Dendritic cell treated with granulocyte-macrophage colony-stimulating factor and Interleukin-4, amounts not matched to agents 40 ng/mL and 50 ng/mL, for 4 days (primary cell): ENCODE measurements at regions not wholly inside any gene's neighbourhood (a gene's known extent, or its start where the extent isn't known, plus 50 kb on each side); places are given as distances from the start of the nearest gene placed in this dataset.

Experiments used
- H3K27ac Mint-ChIP-seq: one replicate; pipeline ENCODE4 v1.8.0; 2022; ENCODE audit warnings: mild to moderate bottlenecking, mixed read lengths
- H3K27me3 Mint-ChIP-seq: one replicate; pipeline ENCODE4 v1.8.0; 2022; ENCODE audit warnings: mild to moderate bottlenecking, mixed read lengths
- H3K36me3 Mint-ChIP-seq: one replicate; pipeline ENCODE4 v1.8.0; 2022; ENCODE audit warnings: low read depth, mixed read lengths
- H3K4me1 Mint-ChIP-seq: one replicate; pipeline ENCODE4 v1.8.0; 2022; ENCODE audit warnings: low read depth, mixed read lengths
- H3K4me3 Mint-ChIP-seq: one replicate; pipeline ENCODE4 v1.8.0; 2022; ENCODE audit warnings: mild to moderate bottlenecking, moderate library complexity, mixed read lengths
- H3K9me3 Mint-ChIP-seq: one replicate; pipeline ENCODE4 v1.8.0; 2022; ENCODE audit warnings: mixed read lengths
- intact Hi-C: fragments of 100-400 bp; cut with micrococcal nuclease; formaldehyde crosslinking; loops from one replicate; pipeline ENCODE4 v1.15.0; 2022

DNA sequence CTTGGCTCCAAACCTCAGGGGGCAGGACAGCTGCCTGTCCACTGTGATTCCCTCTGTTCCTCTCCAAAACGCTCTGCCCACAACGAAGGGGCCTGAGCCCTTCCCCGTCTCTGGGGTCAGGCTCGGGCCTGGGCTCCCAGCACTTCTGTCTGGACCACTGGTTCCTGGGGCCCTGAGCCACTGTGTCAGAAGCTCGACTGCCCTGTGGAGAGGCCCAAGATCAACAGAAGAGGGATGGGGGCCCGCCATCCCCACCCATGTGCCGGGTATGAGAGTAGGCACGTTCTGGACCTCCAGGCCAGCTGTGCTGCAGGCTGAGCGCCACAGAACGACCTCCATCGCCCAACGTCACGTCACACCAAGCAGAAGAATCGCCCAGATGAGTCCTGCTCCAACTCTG is 119.9 kb upstream of the HS6ST1 start:
- intact Hi-C loops, result no loop called here
- Mint-ChIP-seq H3K4me3 (no peak overlapping the region), H3K27me3 (peaks cover 13% of the 10 kb centered on the region), H3K36me3 (no peaks in the 10 kb centered on the region), H3K27ac (no peak overlapping the region), H3K9me3 (no peaks in the 10 kb centered on the region), H3K4me1 (peaks cover 36% of the 10 kb centered on the region)

DNA sequence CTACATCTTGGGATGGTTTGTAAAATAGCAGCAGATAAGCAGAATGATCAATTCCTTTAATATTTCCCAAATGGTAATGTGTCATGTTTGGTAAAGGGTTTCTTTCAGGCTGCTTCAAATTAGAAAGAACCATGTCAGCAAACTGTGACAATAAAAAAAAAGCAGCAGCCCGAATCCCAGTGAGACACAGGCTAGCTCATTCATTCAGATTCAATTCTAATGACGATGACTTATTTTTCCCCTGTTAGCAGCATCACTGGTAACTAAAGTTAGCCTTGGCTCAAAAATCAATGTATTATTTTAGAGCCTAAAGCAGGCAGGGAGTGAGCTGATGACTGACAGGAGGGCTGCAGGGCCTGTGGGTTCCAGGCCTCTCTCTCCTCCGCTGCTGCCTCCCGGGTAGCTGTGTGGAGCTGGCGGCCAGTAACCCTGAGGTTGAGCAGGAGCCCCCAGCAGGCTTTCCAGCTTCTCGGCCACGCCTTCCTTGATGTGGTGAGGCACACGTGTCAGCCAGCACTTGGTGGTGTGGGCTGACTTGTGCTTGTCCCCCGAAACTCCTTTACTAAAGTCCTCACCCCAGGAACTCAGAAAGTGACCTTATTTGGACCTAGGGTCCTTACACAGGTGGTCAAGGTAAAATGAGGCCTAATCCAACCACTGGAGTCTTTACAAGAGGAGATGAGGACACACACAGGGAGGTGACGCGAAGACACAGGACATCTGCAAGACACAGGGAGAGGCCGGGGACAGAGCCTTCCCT is 120.5 kb upstream of the HS6ST1 start:
- Mint-ChIP-seq H3K4me1 (peaks cover 42% of the 10 kb centered on the region), H3K27ac (no peak overlapping the region), H3K27me3 (peaks cover 14% of the 10 kb centered on the region), H3K4me3 (no peak overlapping the region), H3K36me3 (no peaks in the 10 kb centered on the region), H3K9me3 (no peaks in the 10 kb centered on the region)
- intact Hi-C loops, result no loop called here

DNA sequence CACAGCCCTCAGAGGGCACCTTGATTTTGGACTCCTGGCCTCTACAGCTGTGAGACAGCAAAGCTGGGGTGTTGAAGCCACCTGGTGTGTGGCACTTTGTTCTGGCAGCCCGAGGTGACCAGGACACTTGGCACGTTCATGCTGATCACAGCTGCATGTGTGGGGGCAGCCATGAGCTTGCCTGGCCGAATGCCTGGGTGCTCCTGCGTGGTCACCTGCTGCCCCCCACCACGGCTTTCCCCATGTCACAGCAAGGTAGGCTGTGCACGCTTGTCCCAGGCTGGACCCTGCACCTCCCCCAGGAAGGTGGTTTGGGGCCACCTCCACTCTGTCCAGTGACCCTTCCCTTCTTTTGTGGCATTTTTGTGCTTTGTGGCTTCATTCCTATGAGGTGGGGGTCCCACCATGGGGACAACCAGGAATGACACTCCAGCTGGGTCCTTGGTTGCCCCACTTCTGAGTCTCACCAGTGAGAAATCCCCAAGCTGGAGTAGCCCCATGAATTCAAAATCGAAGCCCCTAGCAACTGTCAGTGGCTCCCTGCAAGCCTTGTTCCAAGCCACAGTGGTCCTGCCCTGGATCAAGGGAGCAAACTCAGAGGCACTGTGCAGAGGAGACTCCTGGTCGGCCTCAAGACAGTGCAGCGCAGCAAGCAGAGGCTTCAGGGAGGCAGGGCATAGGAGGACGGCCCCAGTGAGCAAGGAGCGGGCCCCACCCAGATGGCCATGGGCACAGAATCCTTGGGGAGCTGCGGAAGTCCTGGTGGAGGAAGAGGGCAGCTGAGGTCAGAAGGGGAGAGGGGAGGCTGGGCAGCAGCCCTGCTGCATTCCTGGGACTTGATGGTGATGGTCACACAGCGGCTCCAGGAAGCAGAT is 121.4 kb upstream of the HS6ST1 start:
- peak overlapping the region; percentile 87 for H3K27ac Mint-ChIP-seq
- H3K4me3 Mint-ChIP-seq, result no peak overlapping the region
- H3K36me3 Mint-ChIP-seq, result no peaks in the 10 kb centered on the region
- no peaks in the 10 kb centered on the region for H3K9me3 Mint-ChIP-seq
- peaks cover 49% of the 10 kb centered on the region for H3K4me1 Mint-ChIP-seq
- intact Hi-C loops, result loop anchor here (5.0 kb wide), 1 partner anchor 72 kb away; no protein-coding TSS in a partner anchor
- H3K27me3 Mint-ChIP-seq, result peaks cover 15% of the 10 kb centered on the region

DNA sequence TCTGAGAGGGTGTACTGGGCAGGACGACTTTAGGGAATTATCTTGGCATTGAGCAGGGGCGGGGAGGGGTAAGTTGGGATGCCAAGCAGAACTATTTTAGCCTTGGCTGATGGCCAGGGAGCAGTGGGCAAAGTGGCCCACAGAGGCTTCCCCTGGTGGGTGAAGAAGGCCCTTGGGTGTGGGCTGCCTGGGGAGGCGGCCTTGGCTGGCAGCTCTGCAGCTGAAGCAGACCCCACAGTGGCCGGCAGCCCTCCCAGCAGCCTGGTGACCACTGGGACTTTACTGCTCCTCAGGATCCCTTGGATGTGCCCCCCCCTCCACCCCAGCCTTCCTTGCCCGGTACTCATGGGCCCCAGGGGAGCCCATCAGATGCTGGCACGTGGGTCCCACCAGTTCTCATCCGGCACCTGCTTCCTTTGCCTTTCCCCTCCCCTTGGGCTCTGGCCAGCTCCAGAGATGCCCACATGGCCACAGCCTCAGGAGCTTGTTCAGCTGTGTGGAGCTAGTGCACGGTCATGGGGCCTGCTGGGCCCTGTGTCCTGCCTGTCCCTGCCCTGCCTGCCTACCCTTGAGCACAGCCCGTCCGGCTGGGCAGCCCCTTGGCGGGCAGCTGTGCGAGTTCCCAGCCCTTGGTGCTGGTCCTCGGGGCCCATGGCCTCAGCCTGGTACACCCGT is 122.1 kb upstream of the HS6ST1 start:
- intact Hi-C loops, result loop anchor here (5.0 kb wide), 1 partner anchor 71 kb away; no protein-coding TSS in a partner anchor
- no peaks in the 10 kb centered on the region for H3K9me3 Mint-ChIP-seq
- H3K27me3 Mint-ChIP-seq, result peaks cover 13% of the 10 kb centered on the region
- H3K36me3 Mint-ChIP-seq, result no peaks in the 10 kb centered on the region
- H3K27ac Mint-ChIP-seq, result peak overlapping the region; percentile 87
- peaks cover 57% of the 10 kb centered on the region for H3K4me1 Mint-ChIP-seq
- no peak overlapping the region for H3K4me3 Mint-ChIP-seq

DNA sequence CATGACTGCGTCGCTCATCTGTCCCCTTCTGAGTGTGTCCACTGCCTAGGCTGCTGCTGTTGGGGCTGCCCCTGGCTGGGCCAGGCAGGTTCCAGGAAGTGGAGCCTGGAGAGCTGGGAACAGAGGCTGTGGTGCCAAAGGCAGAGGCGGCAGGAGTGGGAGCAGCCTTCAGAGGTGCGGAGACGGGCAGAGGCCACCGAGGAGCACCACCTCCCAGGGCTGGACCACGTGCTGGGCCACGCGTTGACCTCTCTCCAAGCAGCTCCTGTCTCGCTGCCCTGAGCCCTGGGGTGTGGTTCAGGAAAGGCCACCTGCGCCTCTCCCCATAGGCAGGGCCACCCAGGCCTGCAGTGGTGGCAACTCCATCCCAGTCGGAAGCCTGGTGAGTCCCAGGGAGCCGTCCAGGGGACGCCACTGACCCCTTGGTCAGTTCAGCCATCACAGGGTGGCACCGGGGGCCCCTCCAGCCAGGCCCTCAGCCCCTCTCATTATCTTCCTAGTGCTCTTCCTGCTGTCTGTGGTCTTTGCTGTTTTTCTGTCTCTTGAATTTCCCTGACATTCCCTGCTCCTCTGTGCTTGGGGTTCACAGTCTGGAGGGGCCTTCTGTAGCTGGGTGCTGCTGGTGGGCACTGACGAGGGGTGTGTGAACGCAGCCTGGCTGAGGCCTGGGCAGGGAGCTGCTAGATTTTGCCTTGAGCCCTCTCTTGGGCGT is 122.8 kb upstream of the HS6ST1 start:
- Mint-ChIP-seq H3K4me3 (peak overlapping the region; percentile 37), H3K27ac (peak overlapping the region; percentile 87), H3K36me3 (no peaks in the 10 kb centered on the region), H3K4me1 (peaks cover 63% of the 10 kb centered on the region), H3K9me3 (no peaks in the 10 kb centered on the region), H3K27me3 (peaks cover 12% of the 10 kb centered on the region)
- intact Hi-C loops, result loop anchor here (5.0 kb wide), 1 partner anchor 71 kb away; no protein-coding TSS in a partner anchor

DNA sequence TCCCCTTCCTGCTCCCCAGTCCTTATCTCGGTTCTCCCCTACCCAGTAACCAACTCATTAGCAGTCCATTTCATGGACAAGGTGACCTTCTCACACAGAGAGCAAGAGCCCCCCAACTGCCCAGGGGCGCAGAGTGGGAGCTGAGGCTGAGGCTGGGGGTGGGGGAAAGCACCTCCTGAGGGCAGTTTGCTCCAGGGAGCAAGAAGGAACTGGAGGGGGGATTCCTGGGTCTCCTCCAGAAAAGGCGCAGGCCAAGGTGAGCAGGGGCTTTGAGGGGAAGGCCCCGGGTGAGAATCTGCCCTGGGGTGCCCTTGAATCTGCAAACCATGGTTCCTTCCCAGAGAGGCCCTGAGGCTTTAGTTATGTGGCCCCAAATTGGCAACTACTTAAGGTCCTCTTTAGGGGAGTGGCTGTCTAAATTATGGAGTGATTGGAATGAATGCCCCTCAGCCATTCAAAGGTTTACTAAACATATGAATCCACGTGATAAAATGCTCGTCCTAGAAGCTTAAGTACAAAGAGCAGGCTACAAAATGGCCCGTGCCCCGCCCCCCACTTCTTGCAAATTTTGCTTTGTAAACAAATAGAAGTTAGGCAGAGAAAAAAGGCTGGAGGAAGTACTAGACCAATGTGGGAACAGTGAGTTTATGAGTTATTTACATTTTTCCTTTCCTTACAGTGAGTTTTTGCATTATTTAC is 123.5 kb upstream of the HS6ST1 start:
- Mint-ChIP-seq H3K36me3 (no peaks in the 10 kb centered on the region), H3K4me3 (peak overlapping the region; percentile 51), H3K27me3 (peaks cover 17% of the 10 kb centered on the region), H3K4me1 (peaks cover 71% of the 10 kb centered on the region), H3K9me3 (no peaks in the 10 kb centered on the region), H3K27ac (peak overlapping the region; percentile 87)
- intact Hi-C loops, result loop anchor here (5.0 kb wide), 1 partner anchor 70 kb away; no protein-coding TSS in a partner anchor

DNA sequence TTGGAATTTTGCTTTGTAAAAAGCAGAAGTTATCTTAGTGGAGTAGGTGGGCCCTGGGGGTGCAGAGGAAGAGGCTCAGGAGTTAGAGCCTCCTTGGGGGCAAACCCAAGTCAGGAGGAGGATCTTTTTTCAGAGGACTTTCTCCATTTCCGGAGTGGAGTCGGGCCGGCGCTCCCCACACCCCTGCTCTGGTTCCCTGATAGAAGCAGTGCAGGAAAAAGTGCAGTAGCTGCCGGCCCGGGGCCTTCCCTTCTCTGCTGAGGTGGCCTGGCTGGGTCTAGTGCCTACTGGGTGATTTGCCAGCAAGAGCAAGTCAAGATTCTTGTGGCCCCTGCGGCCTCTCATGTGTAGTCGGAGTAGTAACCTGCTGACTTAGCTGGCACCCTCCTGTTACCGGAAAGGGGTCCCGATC is 124.2 kb upstream of the HS6ST1 start:
- Mint-ChIP-seq H3K27ac (peak overlapping the region; percentile 87), H3K36me3 (no peaks in the 10 kb centered on the region), H3K27me3 (peaks cover 17% of the 10 kb centered on the region), H3K4me1 (peaks cover 74% of the 10 kb centered on the region), H3K9me3 (no peaks in the 10 kb centered on the region), H3K4me3 (peak overlapping the region; percentile 51)
- intact Hi-C loops, result loop anchor here (5.0 kb wide), 1 partner anchor 69 kb away; no protein-coding TSS in a partner anchor

DNA sequence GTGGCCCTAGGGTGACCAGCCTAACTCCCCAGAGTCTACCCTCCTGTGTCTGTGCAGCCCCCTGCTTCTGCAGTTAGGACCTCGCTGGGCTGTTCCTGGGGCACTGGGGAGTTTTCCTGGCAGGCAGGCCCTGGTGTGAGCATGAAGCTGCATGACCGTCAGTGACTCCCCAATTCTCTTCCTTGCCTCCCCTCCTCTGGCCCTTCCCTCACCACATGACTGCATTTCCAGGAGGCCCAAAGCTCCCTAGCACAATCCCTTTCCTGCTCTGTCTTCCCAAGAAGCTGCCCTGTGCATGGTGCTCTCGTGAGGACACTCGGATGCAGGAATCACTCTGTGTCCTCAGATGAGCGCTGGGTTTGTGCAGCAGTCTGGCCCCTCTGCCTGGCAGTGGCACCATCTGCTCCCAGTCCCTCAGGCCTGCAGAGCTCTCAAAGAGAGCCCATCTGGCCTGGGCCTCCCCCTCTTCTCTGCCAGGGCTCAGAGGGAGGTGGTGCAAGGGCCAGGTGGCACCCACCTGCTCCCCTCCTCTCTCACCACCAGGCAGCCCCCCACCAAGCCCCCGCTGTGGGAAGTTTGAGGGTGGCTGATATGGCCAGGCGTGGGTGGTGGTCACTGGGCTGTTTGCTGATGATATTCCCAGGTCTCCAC is 125.6 kb upstream of the HS6ST1 start:
- Mint-ChIP-seq H3K9me3 (no peaks in the 10 kb centered on the region), H3K4me3 (peak overlapping the region; percentile 15), H3K27me3 (peaks cover 17% of the 10 kb centered on the region), H3K36me3 (no peaks in the 10 kb centered on the region), H3K4me1 (peaks cover 74% of the 10 kb centered on the region), H3K27ac (peak overlapping the region; percentile 87)
- intact Hi-C loops, result loop anchor here (5.0 kb wide), 1 partner anchor 68 kb away; no protein-coding TSS in a partner anchor

DNA sequence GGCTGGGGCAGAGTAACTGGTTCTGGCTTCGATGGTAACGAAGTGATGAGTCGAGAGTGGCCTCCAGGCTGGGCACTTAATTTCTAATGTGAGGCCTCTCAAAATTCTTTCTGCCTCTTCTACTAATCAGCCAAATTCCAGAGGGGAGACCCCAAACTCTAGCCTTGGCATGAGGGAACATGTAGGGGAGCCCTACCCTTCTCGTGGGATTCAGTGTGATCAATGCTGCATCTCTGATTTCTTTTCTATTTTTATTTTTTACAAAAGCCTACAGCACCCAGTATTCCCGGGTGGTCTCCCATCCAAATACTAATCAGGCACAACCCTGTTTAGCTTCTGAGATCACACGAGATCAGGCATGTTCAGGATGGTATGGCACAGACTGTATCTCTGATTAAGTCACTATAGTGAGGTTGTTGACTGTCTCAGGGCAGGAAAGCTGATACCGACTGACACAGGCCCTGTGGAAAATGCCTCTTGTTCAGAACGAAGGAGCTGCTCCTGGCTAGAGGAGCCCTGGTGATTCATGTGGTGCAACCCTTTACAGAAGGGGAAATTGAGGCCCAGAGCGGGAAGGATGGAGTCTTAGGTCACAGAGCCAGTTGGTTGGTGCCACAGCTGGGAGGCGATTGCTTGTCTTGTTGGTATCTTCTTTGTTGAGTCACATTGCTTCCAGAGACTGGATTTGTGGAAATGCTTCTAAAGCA is 126.3 kb upstream of the HS6ST1 start:
- Mint-ChIP-seq H3K27ac (peak overlapping the region; percentile 19), H3K36me3 (no peaks in the 10 kb centered on the region), H3K27me3 (peaks cover 17% of the 10 kb centered on the region), H3K4me1 (peaks cover 75% of the 10 kb centered on the region), H3K9me3 (no peaks in the 10 kb centered on the region), H3K4me3 (no peak overlapping the region)
- intact Hi-C loops, result loop anchor here (5.0 kb wide), 1 partner anchor 67 kb away; no protein-coding TSS in a partner anchor

DNA sequence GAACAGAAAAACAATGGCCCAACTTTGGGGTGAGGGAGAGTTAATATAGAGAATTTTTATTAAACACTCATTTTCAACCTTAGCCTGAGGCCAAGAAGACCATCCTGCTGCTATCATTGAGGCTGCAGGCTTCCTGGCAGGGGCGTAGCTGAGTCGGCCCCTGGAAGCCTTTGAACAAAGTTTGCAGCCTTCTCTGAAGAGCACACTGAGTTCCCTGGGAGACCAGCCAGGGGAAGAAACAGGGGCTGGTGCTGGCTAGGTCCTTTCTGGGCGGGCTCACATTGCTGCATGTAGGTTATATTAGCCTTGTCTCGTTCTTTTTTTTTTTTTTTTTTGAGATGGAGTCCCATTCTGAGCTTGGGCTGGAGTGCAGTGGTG is 126.8 kb upstream of the HS6ST1 start:
- peaks cover 16% of the 10 kb centered on the region for H3K27me3 Mint-ChIP-seq
- no peaks in the 10 kb centered on the region for H3K36me3 Mint-ChIP-seq
- H3K9me3 Mint-ChIP-seq, result no peaks in the 10 kb centered on the region
- H3K27ac Mint-ChIP-seq, result peak overlapping the region; percentile 19
- H3K4me1 Mint-ChIP-seq, result peaks cover 75% of the 10 kb centered on the region
- H3K4me3 Mint-ChIP-seq, result no peak overlapping the region
- intact Hi-C loops, result no loop called here

DNA sequence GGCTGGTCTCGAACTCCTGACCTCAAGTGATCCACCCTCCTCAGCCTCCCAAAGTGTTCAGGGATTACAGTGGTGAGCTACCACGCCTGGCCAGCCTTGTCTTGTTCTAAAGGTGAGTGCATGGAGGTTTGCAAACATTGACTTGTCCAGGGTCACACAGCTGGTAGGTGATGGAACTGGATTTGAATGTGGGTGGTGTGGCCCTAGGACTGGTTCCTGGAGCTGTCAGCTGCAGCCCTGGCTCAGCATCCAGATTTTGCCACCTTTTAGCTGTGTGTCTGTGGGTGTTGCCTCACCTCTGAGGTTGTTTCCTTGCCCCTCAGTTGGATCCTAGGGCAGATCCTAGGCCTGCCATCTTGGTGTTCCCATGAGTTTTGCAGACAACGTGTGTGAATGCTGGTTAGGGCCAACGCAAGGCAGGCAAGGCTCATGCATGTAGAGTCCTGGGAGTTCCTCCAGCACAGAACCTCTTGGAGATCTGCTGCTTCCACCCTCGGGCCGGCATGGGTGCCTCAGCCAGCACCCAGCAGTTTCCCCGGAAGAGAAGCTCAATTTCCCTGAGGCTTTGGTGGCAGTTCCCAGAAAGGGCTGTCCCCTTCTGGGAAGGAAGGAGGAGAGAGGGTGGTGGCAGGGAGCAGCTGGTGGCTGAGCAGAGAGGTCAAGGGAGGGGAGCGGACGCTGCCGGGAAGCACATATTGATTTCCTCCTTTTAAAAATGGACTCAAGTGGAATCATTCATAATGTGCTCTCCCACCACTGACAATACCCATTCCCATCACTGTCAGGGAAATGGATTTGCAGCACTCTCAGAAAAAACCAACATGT is 127.6 kb upstream of the HS6ST1 start:
- H3K4me3 Mint-ChIP-seq, result no peak overlapping the region
- peaks cover 70% of the 10 kb centered on the region for H3K4me1 Mint-ChIP-seq
- peak overlapping the region; percentile 67 for H3K27ac Mint-ChIP-seq

More for the DNA sequence above, 127.6 kb upstream of the HS6ST1 start:
- intact Hi-C loops, result no loop called here
- Mint-ChIP-seq H3K36me3 (no peaks in the 10 kb centered on the region), H3K9me3 (no peaks in the 10 kb centered on the region), H3K27me3 (peaks cover 11% of the 10 kb centered on the region)
